ENCODE measurements at regions not wholly inside any gene's neighbourhood (a gene's known extent, or its start where the extent isn't known, plus 50 kb on each side); places are given as distances from the start of the nearest gene placed in this dataset.
"Not testable (repeated sequence)": the region's sequence is repeated elsewhere in the genome, so short reads cannot be mapped to it uniquely, and the experiment has no call there.

DNA sequence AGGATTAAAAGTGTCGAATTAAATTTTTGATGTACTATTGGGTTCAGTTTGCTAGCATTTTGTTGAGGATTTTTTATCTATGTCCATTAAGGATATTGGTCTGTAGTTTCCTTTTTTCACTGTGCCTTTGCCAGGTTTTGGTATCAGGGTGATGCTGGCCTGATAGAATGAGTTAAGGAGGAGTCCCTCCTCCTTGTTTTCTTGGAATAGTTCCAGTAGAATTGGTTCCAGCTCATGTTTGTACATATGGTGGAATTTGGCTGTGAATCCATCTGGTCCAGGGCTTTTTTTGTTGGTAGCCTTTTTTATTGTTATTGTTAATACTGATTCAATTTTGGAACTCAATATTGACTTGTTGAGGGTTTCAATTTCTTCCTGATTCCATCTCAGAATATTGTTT, 141.8 kb downstream of the SIM1 start:
- no peak for DNase-seq (ENCODE audit: low read depth in 2 of 2)

DNA sequence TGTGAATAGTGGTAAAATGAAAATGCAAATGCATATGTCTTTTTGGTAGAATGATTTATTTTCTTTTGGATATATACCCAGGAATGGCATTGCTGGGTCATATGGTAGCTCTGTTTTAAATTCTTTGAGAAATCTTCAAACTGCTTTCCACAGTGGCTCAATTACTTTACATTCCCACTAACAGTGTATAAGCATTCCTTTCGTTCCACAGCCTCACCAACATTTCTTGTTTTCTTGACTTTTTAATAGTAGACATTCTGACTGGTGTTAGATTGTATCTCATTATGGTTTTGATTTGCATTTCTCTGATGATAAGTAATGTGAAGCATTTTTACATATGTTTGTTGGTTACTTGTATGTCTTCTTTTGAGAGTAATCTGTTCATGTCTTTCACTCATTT, 144.0 kb downstream of the SIM1 start:
- DNase-seq (ENCODE audit: low read depth in 2 of 2), result no peak

DNA sequence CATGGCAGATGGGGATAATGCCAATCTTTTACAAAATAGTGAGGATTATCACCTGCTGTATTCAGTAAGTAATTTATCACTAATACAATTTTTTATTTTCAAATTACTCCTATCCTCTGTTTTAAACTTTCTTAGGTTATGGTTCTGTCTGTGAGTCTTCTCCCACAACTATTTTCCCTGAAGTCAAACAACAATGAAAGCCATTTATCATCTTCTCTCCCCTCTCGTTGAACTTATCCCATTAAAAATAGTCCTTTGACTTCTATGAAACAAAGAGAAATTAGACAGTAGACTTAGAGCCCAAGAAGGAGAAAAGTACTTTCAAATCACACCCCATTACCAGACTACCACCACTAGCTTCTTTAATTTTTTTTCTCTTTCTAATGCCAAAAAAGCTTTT, 147.7 kb downstream of the SIM1 start:
- no peak for DNase-seq (ENCODE audit: low read depth in 2 of 2)

DNA sequence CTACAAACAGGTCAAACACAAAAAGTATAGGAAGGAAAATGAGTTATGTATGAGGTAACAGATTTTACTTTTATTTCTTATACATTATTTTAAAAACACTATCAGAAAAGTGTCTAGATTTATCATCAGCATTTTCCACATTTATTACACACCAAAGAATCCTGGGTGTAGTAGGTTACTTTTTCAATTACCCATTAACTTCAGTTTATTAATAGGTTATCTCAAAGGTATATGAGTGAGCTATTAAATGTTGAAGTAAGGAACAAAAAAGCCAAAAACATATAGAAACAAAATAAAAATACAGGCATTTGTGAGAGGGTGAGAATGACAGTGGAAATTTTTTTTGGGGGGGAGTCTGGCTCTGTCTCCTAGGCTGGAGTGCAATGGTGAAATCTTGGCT, 150.5 kb downstream of the SIM1 start:
- no peak for DNase-seq (ENCODE audit: low read depth in 2 of 2)

DNA sequence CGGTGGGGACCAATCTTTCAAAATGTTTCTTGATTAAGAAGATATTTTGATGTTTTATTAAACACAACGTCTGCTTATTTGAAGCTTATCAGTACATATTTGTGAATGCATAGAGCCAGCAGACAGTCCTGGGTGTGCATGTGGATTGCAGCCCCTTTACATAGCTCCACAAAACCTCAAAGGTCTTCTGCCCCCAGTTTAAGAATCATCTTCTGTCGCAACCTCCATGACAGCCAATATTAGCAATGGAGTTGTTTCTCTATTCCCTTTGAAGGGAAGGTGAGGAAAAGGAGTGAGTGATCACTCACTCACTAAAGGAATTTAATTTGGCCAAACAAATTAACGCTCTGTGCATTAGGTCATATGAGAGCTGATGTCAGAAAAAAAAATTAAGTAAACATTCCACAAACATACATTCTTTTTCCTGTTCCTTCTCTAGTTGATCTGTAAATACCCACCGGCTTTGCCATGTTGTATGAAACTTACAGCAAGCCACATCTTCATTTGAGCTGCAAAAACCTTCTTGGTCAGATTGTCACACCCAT, 152.9 kb downstream of the SIM1 start:
- no peak for DNase-seq (ENCODE audit: low read depth in 2 of 2)

DNA sequence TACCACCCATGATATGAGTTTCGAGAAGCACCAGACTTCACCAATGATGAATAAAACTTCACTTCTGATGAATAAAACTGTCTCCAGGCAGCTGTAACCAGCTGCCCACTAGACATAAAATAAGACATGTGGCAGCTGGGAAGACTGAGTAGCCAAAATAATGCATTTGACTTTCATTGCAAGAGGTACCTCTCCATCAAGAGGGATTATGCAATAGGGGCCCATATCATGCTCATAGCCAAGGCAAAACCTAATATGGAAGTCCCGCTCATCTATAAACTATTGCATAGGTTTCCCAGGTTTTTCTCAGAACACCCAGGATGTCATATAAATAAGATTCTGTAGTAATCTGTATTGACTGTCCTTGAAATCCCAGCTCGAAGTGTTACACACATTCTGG, 155.5 kb downstream of the SIM1 start:
- DNase-seq (ENCODE audit: low read depth in 2 of 2), result no peak

DNA sequence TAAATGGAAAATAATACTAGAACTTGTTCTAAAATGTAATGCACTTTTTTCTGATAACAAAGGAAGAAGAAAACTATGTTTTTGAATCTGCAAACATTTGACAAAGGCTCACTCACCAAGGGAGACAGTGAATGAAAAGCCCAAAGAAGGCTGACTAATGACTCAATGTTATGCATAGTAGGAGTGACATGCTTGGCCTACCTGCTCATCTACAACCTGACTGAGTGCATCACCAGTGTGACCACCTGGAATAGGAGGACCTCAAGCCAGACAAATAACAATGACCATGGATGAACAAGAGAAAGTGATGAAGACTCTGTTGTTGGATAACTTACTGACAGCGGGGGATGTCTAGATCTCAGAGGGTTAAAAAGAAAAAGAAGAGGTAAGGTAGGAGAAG, 157.2 kb downstream of the SIM1 start:
- no peak for DNase-seq (ENCODE audit: low read depth in 2 of 2)

DNA sequence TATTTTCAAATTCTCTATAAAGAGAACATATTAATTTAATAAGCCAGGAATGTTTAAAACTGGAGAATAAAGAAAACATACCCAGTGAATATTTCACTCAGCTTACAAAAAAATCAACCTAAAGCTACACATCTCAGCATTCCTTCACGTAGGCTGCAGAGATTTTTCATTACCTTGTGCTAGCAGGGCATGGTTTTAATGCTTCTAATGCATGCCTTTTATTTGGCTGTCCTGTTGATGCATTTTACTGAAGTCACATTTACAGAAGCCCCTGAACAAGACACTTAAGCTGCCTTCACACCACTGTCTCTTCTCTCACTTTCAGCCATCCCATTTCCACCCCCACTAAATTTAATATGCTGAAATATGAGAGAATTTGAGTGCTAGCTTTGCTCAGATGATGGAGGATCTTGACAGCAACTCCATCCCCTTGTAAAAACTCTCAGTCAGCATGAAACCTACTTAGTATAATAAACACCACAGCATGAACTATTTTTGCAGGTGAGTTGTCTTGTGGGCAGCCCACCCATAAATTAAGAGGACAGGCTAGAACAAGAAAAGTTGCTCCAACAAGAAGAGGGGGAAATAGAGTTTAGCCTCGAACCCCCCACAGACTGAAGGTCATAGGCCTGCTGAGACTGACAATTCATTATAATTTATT, 159.4 kb downstream of the SIM1 start:
- no peak for DNase-seq (ENCODE audit: low read depth in 2 of 2)

DNA sequence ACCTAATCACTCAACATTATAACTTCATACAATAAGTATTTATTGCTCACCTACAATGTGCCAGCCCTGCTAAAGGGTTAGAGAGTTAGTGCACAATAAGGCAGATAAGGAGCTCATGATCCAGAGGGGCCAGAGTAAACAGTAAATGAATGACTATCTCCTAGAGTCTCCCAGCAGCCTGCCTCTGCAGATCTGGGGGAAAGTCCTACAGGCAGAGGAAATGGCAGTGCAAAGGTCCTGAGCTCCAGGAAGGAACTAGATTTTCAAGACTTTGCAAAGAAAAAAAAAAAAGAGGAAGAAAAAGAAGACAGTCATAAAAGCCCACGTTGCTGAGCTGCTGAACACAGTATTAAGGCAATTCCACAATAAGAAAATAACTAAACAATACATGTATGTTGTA, 160.1 kb downstream of the SIM1 start:
- DNase-seq (ENCODE audit: low read depth in 2 of 2), result no peak

DNA sequence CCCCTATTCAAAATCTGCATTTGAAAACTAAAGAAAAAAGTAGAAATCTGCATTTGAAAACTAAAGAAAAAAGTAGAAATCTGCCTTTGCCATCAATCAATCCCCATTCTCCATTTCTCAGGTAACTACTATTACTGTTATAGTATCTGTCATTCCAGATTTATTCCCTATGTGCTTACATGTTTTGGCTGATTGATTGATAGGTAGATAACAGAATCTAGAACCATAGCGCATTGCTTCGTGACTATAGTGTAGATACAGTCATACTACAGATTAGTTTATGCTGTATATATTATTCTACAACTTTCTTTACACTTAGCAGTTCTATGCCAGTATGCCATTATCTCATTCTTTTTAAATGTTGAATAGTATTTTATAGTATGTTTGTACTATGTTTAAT, 163.0 kb downstream of the SIM1 start:
- DNase-seq (ENCODE audit: low read depth in 2 of 2), result no peak

DNA sequence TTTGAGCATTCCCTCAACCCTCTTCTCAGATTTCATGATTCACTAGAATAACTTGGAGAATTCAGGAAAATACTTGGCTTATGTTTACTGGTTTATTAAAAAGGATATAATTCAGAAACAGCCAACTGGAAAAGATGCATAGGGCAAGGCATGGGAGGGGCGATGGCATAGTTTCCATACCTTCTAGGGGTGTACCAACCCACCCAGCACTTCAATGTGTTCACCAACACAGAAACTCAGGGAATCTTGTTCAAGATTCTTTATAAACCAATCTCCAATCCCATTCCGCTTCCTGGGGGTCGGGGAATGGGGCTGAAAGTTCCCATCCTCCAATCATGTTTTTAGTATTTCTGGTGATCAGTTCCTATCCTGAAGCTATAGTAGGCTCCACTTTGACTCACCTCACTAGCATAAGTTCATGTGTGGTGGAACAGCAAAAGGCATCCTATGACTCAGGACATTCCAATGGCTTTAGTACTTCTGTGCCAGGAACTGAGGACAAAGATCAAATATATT, 164.4 kb downstream of the SIM1 start:
- DNase-seq (ENCODE audit: low read depth in 2 of 2), result no peak

DNA sequence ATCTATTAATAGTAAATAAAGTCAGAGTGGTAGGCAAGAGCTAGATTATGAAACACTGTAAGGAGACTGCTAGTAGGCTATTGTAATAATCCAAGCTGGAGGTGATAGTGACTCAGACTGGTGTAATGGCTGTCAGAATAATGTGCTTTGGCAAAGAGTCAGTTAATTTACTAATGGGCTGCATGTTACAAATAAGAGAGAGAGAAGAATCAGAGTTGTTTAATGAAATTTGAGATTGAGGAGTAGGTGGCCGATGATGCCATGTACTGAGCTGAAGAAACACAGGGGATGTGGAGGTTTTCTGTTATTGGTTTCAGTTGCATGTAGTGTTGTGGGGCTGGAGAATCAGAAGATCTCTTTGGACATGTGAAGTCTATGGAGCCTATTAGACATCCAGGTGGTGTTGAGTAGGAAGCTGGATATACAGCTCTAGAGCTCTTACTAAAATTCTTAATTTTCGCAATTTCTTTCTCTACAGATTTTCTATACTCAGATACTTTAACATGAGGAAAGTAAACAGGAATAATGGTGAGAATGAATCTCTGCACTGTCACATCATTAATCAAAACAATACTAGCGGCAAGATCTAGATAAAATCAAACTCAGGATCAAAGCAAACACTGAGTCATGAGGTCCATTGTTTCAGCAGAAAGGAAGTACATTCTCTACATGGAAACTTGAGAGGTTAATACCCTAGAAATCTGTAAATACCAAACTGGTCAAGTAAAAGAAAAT, 167.7 kb downstream of the SIM1 start:
- DNase-seq (ENCODE audit: low read depth in 2 of 2), result no peak

DNA sequence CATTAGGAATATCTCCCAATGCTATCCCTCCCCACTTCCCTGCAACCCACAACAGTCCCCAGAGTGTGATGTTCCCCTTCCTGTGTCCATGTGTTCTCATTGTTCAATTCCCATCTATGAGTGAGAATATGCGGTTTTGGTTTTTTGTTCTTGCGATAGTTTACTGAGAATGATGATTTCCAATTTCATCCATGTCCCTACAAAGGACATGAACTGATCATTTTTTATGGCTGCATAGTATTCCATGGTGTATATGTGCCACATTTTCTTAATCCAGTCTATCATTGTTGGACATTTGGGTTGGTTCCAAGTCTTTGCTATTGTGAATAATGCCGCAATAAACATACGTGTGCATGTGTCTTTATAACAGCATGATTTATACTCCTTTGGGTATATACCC, 169.5 kb downstream of the SIM1 start:
- not testable (repeated sequence) for DNase-seq (ENCODE audit: low read depth in 2 of 2)

DNA sequence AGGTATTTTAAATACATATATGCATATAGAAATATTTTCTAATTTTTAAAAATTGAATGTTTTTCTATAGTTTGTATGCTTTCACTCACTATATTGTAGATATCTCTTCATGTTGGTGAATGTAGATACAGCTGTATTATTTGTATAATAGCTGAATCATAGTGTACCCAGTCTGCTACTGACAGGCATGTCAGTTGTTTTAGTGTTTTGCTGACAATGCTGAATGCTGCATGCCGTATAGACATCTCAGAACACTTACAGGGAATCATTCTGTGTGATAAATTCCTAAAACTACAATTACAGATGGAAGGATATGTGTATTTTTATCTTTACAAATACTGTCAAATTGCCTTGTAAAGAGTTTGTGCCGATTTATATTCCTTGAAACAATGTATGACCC, 175.4 kb downstream of the SIM1 start:
- no peak for DNase-seq (ENCODE audit: low read depth in 2 of 2)

DNA sequence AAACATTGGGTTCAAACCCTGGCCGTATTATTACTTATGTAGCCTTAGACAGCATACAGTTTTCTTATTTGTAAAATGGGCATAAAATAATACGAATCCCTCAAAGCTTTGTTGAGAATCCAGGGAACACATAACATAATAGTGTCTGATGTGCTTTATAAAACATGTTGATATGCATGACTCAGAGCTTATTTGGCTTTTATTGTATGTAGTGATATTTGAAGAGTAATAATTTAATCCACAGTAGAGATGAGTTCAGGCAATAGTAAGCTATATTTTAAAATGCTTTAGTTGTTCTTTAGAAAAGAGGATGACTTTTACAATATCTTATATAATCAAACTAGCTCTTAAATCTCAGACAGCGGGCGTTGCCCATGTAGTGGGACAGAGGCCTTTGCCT, 176.4 kb downstream of the SIM1 start:
- DNase-seq (ENCODE audit: low read depth in 2 of 2), result no peak

DNA sequence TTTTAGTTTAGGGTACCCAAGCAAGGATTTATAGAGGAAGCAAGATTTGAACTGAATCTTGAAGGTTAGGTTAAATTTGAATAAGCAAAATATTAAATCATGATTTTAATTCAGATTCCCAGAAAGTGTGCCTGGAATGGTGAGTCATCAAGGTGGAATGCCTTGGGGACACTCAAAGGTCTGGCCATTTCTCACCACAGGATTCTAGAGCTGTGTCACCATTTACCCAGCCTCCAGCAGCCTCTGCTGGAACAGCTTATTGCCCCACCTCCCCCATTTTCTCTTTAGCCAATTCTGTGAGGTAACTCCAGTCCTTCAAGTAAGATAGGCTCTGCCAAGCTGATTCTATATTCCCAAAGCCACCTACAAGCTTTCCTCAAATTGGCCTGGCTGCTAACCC, 181.4 kb downstream of the SIM1 start:
- no peak for DNase-seq (ENCODE audit: low read depth in 2 of 2)

DNA sequence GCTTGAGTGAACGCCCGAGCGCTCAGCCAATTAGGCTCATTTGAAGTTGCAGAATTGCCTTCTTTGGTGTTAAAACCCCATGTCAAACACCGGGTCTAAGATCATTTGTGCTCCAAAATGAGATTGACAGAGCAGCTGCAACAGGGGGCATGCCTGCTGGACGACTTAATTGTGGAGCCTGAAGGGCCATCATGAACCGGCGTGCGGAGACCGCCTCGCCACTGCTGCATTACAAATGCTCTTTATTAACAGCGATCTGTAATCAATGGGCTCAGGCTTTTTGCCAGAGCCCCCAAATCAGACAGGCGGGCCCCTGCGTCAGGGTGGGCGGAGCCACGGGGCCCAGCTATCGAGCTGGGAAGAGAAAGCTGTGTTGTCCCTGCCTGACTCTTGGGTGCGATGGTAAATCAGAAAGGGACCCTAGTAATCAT, 183.2 kb downstream of the SIM1 start:
- DNase-seq (ENCODE audit: low read depth in 2 of 2), result no peak

DNA sequence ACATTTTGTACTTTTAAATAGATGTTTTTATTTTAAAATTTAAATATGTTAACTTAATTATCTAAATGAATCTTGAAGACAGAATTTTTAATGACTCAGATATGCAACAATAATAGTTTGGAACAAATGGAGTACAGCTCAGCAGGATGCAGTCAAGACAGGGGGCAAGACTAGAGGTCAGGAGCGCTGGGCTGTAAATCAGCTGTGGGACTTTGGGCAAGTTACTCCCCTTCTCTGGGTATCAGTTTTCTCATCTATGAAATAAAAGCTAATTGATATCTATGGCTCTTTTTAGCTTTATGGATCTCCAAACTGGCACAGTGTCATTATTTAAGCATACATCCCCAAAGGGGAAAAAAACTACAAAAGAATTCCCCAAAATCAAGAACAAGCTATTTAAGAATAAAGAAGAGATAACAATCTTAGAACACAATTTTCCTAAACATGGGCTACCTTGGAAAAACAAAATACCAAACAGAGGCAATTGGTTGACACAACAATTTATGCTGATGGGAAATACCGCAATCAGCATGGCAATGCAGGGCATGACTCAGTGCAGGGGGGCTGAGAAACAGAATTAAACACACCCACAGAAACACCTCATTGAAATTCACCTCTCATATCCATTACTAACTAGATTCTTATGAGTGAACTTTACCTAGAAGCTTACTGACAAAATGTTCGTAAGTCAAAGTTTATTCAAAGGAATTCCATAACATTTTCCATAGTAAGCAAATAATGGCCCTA, 188.2 kb downstream of the SIM1 start:
- DNase-seq (ENCODE audit: low read depth in 2 of 2), result no peak

DNA sequence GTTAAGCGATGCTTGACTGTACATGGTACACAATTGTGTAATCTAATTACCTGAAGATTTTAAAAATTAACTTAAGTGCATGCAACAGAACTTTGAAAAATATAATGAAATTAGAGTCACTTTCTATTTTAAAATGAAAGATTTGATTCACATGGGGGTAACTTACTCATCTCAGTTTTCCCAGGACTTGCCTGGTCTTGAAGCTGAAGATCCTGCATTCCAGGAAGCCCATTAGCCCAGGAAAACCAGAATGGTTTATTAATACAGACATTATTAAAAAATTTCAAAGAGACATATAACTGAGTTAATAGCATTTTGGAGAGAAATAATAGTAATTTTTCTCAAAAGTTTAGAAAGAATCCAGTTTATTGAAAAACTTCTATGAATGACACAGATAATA, 190.6 kb downstream of the SIM1 start:
- no peak for DNase-seq (ENCODE audit: low read depth in 2 of 2)

DNA sequence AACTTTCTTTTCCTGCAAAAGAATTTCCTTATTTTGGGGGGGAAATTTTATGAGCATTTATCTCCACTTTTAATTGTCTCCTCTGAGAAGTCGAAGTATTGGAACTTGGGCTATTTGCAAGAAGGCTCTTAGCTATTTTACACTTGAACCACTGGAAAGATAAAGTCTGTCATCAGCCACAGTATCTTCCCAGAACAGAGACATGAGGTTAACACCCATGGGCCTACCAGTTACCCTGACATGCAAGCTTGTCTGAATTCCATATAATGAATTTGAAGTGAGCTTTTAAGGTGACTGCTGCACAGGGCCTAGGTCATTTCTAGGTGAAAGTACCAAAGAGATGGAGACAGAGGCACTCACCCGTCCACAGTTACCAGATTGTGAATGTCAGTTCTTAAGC, 193.1 kb downstream of the SIM1 start:
- DNase-seq (ENCODE audit: low read depth in 2 of 2), result no peak

DNA sequence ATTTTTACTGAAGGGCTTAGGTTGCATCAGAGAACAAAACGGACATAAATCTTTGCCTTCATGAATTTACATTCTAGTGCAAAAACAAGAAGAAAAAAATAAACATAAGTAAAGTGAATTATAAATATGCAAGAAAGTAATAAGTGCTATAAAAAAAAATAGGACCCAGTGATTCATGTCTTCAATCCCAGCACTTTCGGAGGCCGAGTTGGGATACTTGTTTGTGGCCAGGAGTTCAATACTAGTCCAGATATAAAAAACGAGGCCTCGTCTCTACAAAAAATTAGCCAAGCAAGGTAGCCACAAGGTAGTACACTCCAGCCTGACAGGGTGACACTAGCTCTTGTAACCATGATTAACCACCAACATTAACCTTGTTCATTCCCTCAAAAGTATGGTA, 193.5 kb downstream of the SIM1 start:
- DNase-seq (ENCODE audit: low read depth in 2 of 2), result no peak

DNA sequence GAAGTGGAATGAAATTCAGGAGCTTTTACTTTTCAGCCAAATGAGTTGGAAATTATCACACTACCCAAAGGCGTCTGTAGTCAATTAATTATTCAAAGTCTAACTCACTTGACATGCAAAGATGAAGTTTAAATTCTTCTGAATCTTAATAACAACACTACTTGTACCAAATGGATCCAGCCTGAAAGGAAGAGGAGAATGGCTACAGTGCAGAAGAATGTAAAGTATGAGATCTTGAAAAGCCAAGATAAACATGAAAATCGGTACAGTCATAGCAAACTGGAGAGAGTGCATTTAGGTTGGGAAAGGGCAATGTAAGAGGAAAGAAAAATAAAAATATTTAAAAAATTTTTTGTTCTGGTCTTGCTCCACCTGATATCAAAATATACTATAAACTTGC, 195.5 kb downstream of the SIM1 start:
- DNase-seq (ENCODE audit: low read depth in 2 of 2), result no peak

DNA sequence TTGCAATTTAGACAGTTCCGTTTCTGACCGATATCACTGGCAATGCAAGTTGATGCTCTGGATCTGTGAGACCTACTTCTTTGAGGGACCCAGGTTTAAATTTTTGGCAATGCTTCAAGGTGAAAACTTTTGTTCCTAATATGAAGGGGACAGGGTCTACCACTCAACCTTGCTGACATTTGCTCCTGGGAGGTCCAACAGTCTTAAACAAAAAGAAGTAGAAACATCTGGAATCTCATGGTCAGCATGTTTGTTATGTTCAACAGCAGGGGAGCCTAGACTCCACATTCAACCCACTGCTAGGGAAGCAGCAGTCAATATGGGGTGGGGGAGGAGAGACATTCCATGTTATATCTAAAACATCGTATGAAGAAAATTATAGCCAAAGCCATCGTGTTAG, 196.4 kb downstream of the SIM1 start:
- DNase-seq (ENCODE audit: low read depth in 2 of 2), result no peak
